ENCODE measurements at regions not wholly inside any gene's neighbourhood (a gene's known extent, or its start where the extent isn't known, plus 50 kb on each side); places are given as distances from the start of the nearest gene placed in this dataset.

- Histone ChIP-seq H3K27me3 (peaks cover 0 to 5% of the 10 kb centered on the region in 2 donors), H3K27ac (no peak overlapping the region), H3K9me3 (peaks cover 0 to 44% (median 0%) of the 10 kb centered on the region in 4 donors), H3K4me3 (no peak overlapping the region), H3K4me1 (no peaks in the 10 kb centered on the region), H3K36me3 (peaks cover 0 to 3% (median 0%) of the 10 kb centered on the region in 3 donors)
- DNase-seq (ENCODE audit: low spot score in 2 of 2), result no peak
- 89 to 91% methylated on average over 34 to 37 of the region's 37 CpGs for WGBS, 2 donors
- no peak for TF ChIP-seq EP300 (IDR thresholded peaks at IDR 0.05)
- no peak for TF ChIP-seq POLR2A (IDR thresholded peaks at IDR 0.05)
- TF ChIP-seq CTCF (IDR thresholded peaks at IDR 0.05), result no peak
Measured at GRCh38 chr22:49616356-49617231, 211.1 kb downstream of the BRD1 start.

GRCh38 chr22:49614966-49615965, 212.4 kb downstream of the BRD1 start:
- no peak for TF ChIP-seq CTCF (IDR thresholded peaks at IDR 0.05)
- DNase-seq (ENCODE audit: low spot score in 2 of 2), result no peak
- H3K4me1 ChIP-seq, result no peaks in the 10 kb centered on the region
- no peak overlapping the region for H3K27ac ChIP-seq
- peaks cover 0 to 3% (median 0%) of the 10 kb centered on the region in 3 donors for H3K36me3 ChIP-seq
- no peak overlapping the region for H3K4me3 ChIP-seq
- no peaks in the 10 kb centered on the region for H3K27me3 ChIP-seq
- WGBS, 2 donors, result 93 to 96% methylated on average over 65 to 77 of the region's 77 CpGs
- peaks cover 0 to 44% (median 0%) of the 10 kb centered on the region in 4 donors for H3K9me3 ChIP-seq

- DNase-seq (ENCODE audit: low spot score in 2 of 2), result no peak
- Histone ChIP-seq H3K27me3 (no peaks in the 10 kb centered on the region), H3K4me3 (no peak overlapping the region), H3K4me1 (no peaks in the 10 kb centered on the region), H3K9me3 (peaks cover 0 to 44% (median 0%) of the 10 kb centered on the region in 4 donors), H3K27ac (no peak overlapping the region), H3K36me3 (peaks cover 0 to 3% (median 0%) of the 10 kb centered on the region in 3 donors)
- TF ChIP-seq POLR2A (IDR thresholded peaks at IDR 0.05) (no peak), EP300 (IDR thresholded peaks at IDR 0.05) (no peak), CTCF (IDR thresholded peaks at IDR 0.05) (no peak)
- 82 to 90% methylated on average over 18 of the region's 18 CpGs for WGBS, 2 donors
Measured at GRCh38 chr22:49613511-49614270, 214.0 kb downstream of the BRD1 start.

- Histone ChIP-seq H3K9me3 (peaks cover 0 to 44% (median 0%) of the 10 kb centered on the region in 4 donors), H3K4me3 (no peak overlapping the region), H3K36me3 (peaks cover 0 to 3% (median 0%) of the 10 kb centered on the region in 3 donors), H3K27ac (no peak overlapping the region), H3K4me1 (no peaks in the 10 kb centered on the region), H3K27me3 (no peaks in the 10 kb centered on the region)
- WGBS, 2 donors, result 91 to 92% methylated on average over 5 of the region's 5 CpGs
- TF ChIP-seq EP300 (IDR thresholded peaks at IDR 0.05) (no peak), POLR2A (IDR thresholded peaks at IDR 0.05) (no peak), CTCF (IDR thresholded peaks at IDR 0.05) (no peak)
- no peak for DNase-seq (ENCODE audit: low spot score in 2 of 2)
Measured at GRCh38 chr22:49613108-49613507, 214.6 kb downstream of the BRD1 start.

Data from tibial nerve (tissue), 4 donors.